ENCODE measurements at regions not wholly inside any gene's neighbourhood (a gene's known extent, or its start where the extent isn't known, plus 50 kb on each side); places are given as distances from the start of the nearest gene placed in this dataset.
"Not testable (repeated sequence)": the region's sequence is repeated elsewhere in the genome, so short reads cannot be mapped to it uniquely, and the experiment has no call there.

- FAIRE-seq (no peak), DNase-seq (ENCODE audit: insufficient read length, low spot score) (no peak)
These were observed 487.4 kb downstream of the ADCYAP1 start for GRCh38 chr18:1392046-1392445.

- FAIRE-seq (no peak), DNase-seq (ENCODE audit: insufficient read length, low spot score) (no peak)
These were observed 488.4 kb downstream of the ADCYAP1 start for GRCh38 chr18:1392865-1393734.

GRCh38 chr18:1393929-1394328, 489.3 kb downstream of the ADCYAP1 start:
- no peak for DNase-seq (ENCODE audit: insufficient read length, low spot score)
- FAIRE-seq = no peak

- DNase-seq (ENCODE audit: insufficient read length, low spot score) = no peak
- no peak for FAIRE-seq
These were observed 489.8 kb downstream of the ADCYAP1 start for GRCh38 chr18:1394426-1394825.

- DNase-seq (ENCODE audit: insufficient read length, low spot score) (no peak), FAIRE-seq (no peak)
These were observed 490.3 kb downstream of the ADCYAP1 start for GRCh38 chr18:1394966-1395365.

- FAIRE-seq (no peak), DNase-seq (ENCODE audit: insufficient read length, low spot score) (no peak)
These were observed 503.7 kb downstream of the ADCYAP1 start for GRCh38 chr18:1408376-1408775.

GRCh38 chr18:1412655-1413322, 508.1 kb downstream of the ADCYAP1 start:
- FAIRE-seq (no peak), DNase-seq (ENCODE audit: insufficient read length, low spot score) (peak; percentile 1)

- FAIRE-seq = no peak
- DNase-seq (ENCODE audit: insufficient read length, low spot score) = no peak
These were observed 508.6 kb downstream of the ADCYAP1 start for GRCh38 chr18:1413323-1413675.

- no peak for FAIRE-seq
- no peak for DNase-seq (ENCODE audit: insufficient read length, low spot score)
These were observed 511.4 kb downstream of the ADCYAP1 start for GRCh38 chr18:1416074-1416473.

- FAIRE-seq (no peak), DNase-seq (ENCODE audit: insufficient read length, low spot score) (no peak)
These were observed 516.8 kb downstream of the ADCYAP1 start for GRCh38 chr18:1421502-1421901.

- FAIRE-seq = no peak
- DNase-seq (ENCODE audit: insufficient read length, low spot score) = no peak
These were observed 518.0 kb downstream of the ADCYAP1 start for GRCh38 chr18:1422634-1423033.

GRCh38 chr18:1425679-1426078, 521.0 kb downstream of the ADCYAP1 start:
- FAIRE-seq (no peak), DNase-seq (ENCODE audit: insufficient read length, low spot score) (no peak)

GRCh38 chr18:1435487-1435886, 530.8 kb downstream of the ADCYAP1 start:
- FAIRE-seq = no peak
- no peak for DNase-seq (ENCODE audit: insufficient read length, low spot score)

GRCh38 chr18:1436199-1436598, 531.5 kb downstream of the ADCYAP1 start:
- DNase-seq (ENCODE audit: insufficient read length, low spot score) (no peak), FAIRE-seq (no peak)

GRCh38 chr18:1438458-1438910, 533.8 kb downstream of the ADCYAP1 start:
- DNase-seq (ENCODE audit: insufficient read length, low spot score) = peak; percentile 3

GRCh38 chr18:1438967-1439366, 534.3 kb downstream of the ADCYAP1 start:
- FAIRE-seq = no peak
- DNase-seq (ENCODE audit: insufficient read length, low spot score) = no peak

More at GRCh38 chr18:1438458-1438910, 533.8 kb downstream of the ADCYAP1 start:
- no peak for FAIRE-seq

- DNase-seq (ENCODE audit: insufficient read length, low spot score); FAIRE-seq: not testable (repeated sequence)
These were observed 539.4 kb downstream of the ADCYAP1 start for GRCh38 chr18:1444062-1444461.

GRCh38 chr18:1446765-1447164, 542.1 kb downstream of the ADCYAP1 start:
- no peak for FAIRE-seq
- no peak for DNase-seq (ENCODE audit: insufficient read length, low spot score)

GRCh38 chr18:1452821-1453220, 548.1 kb downstream of the ADCYAP1 start:
- FAIRE-seq = no peak
- no peak for DNase-seq (ENCODE audit: insufficient read length, low spot score)

GRCh38 chr18:1455605-1456004, 550.9 kb downstream of the ADCYAP1 start:
- DNase-seq (ENCODE audit: insufficient read length, low spot score) (no peak), FAIRE-seq (no peak)

- DNase-seq (ENCODE audit: insufficient read length, low spot score) (no peak), FAIRE-seq (no peak)
These were observed 553.9 kb downstream of the ADCYAP1 start for GRCh38 chr18:1458547-1458946.

- FAIRE-seq (no peak), DNase-seq (ENCODE audit: insufficient read length, low spot score) (no peak)
These were observed 559.3 kb downstream of the ADCYAP1 start for GRCh38 chr18:1463981-1464380.
